ENCODE measurements at regions not wholly inside any gene's neighbourhood (a gene's known extent, or its start where the extent isn't known, plus 50 kb on each side); places are given as distances from the start of the nearest gene placed in this dataset.
"Not testable (repeated sequence)": the region's sequence is repeated elsewhere in the genome, so short reads cannot be mapped to it uniquely, and the experiment has no call there.

DNA sequence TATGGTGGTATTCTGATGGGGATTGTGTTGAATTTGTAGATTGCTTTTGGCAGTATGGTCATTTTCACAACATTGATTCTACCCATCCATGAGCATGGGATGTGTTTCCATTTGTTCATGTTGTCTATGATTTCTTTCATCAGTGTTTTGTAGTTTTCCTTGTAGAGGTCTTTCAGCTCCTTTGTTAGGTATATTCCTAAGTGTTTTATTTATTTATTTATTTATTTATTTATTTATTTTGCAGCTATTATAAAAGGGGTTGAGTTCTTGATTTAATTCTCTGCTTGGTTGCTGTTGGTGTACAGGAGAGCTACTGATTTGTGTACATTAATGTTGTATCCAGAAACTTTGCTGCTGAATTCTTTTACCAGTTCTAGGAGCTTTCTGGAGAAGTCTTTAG is 181.4 kb downstream of the TM2D1 start:
- in situ Hi-C loops (cut with HindIII; ENCODE audit: low pct_unique_long_range_greater_than_20kb, low sequenced_read_pairs), result not testable (repeated sequence)

DNA sequence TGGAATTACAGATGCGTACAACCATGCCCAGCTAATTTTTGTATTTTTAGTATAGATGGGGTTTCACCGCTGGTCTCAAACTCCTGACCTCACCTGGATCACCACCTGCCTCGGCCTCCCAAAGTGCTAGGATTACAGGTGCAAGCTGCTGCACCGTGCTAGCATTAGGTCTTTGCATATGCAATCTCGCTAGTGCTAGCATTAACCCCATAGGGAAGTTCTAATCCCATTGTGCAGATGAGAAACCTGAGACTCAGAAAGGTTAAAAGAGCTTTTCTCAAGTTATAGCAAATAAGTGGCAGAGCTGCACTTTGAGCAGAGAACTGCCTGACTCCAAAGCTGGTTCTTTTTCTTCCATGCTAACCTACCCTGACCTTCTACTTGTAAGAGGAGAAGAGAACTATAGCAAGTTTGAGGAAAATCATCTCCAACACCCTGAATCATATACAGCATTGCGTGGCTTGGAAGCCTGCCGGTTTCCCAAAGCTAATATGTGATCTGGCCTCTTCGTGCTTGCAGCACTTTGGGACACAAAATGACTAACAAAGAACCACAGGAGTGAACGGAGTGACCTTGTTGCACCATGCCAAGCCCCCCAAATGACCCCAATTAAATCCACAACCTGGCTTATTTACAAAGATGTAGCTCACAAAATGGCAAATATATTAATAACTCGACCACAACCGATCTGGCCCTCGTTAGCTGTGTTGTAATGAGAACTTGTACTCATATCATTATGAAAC is 185.1 kb downstream of the TM2D1 start:
- in situ Hi-C loops (cut with HindIII; ENCODE audit: low pct_unique_long_range_greater_than_20kb, low sequenced_read_pairs), result no loop called here
- no peak for DNase-seq (ENCODE audit: low read depth, low spot score)

More for the DNA sequence above, 181.4 kb downstream of the TM2D1 start:
- DNase-seq (ENCODE audit: low read depth, low spot score), result not testable (repeated sequence)

GRCh38 chr1:61538228-61538627 is 186.7 kb downstream of the TM2D1 start:
- in situ Hi-C loops (cut with HindIII; ENCODE audit: low pct_unique_long_range_greater_than_20kb, low sequenced_read_pairs), result no loop called here
- no peak for DNase-seq (ENCODE audit: low read depth, low spot score)

GRCh38 chr1:61536174-61537108 is 188.5 kb downstream of the TM2D1 start:
- DNase-seq (ENCODE audit: low read depth, low spot score), result no peak
- in situ Hi-C loops (cut with HindIII; ENCODE audit: low pct_unique_long_range_greater_than_20kb, low sequenced_read_pairs), result no loop called here

DNA sequence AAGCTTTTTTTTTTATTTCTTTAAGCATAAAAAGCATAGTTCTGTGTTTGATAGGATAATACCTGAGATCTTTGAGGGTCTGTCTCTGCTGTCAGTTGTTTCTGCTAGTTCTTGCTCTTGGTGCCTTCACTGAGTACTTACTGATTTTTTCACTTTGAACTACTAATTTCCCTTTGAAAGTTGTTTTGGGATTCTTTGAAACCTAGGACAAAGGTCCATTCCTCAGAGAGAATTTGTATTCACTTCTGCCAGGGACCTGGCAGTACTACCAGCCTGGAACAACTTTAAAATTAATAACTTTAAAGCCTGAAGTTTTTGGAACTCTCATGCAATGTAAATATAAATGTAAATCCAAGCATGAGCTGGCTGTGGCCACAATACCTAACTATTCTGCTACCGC is 190.1 kb downstream of the TM2D1 start:
- no peak for DNase-seq (ENCODE audit: low read depth, low spot score)
- in situ Hi-C loops (cut with HindIII; ENCODE audit: low pct_unique_long_range_greater_than_20kb, low sequenced_read_pairs), result no loop called here

DNA sequence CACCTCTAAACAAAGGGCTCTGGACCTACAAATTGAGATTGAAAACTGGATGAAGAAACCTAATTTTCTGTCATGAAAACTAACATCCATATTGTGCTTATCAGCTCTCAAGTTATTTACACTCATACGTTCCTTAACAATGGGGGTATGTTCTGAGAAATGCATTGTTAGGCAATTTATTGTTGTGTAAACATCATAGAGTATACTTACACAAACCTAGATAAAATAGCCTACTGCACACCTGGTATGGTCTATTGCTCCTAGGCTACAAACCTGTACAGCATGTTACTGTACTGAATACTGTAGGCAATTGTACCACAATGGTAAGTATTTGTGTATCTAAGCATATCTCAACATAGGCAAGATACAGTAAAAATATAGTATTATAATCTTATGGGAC is 191.4 kb downstream of the TM2D1 start:
- no peak for DNase-seq (ENCODE audit: low read depth, low spot score)
- in situ Hi-C loops (cut with HindIII; ENCODE audit: low pct_unique_long_range_greater_than_20kb, low sequenced_read_pairs), result no loop called here

GRCh38 chr1:61531716-61532115 is 193.2 kb downstream of the TM2D1 start:
- in situ Hi-C loops (cut with HindIII; ENCODE audit: low pct_unique_long_range_greater_than_20kb, low sequenced_read_pairs), result no loop called here

GRCh38 chr1:61523893-61524605 is 200.9 kb downstream of the TM2D1 start:
- in situ Hi-C loops (cut with HindIII; ENCODE audit: low pct_unique_long_range_greater_than_20kb, low sequenced_read_pairs), result no loop called here
- DNase-seq (ENCODE audit: low read depth, low spot score), result no peak

More at GRCh38 chr1:61531716-61532115, 193.2 kb downstream of the TM2D1 start:
- peak; percentile 4 for DNase-seq (ENCODE audit: low read depth, low spot score)

GRCh38 chr1:61523229-61523628 is 201.7 kb downstream of the TM2D1 start:
- in situ Hi-C loops (cut with HindIII; ENCODE audit: low pct_unique_long_range_greater_than_20kb, low sequenced_read_pairs), result no loop called here

GRCh38 chr1:61520401-61520800 is 204.5 kb downstream of the TM2D1 start:
- in situ Hi-C loops (cut with HindIII; ENCODE audit: low pct_unique_long_range_greater_than_20kb, low sequenced_read_pairs), result no loop called here
- no peak for DNase-seq (ENCODE audit: low read depth, low spot score)

More at GRCh38 chr1:61523229-61523628, 201.7 kb downstream of the TM2D1 start:
- DNase-seq (ENCODE audit: low read depth, low spot score), result no peak

- DNase-seq (ENCODE audit: low read depth, low spot score), result no peak
- in situ Hi-C loops (cut with HindIII; ENCODE audit: low pct_unique_long_range_greater_than_20kb, low sequenced_read_pairs), result no loop called here
Measured at GRCh38 chr1:61519631-61520030, 205.3 kb downstream of the TM2D1 start.

- in situ Hi-C loops (cut with HindIII; ENCODE audit: low pct_unique_long_range_greater_than_20kb, low sequenced_read_pairs), result no loop called here
Measured at GRCh38 chr1:61518670-61519400, 206.1 kb downstream of the TM2D1 start.

DNA sequence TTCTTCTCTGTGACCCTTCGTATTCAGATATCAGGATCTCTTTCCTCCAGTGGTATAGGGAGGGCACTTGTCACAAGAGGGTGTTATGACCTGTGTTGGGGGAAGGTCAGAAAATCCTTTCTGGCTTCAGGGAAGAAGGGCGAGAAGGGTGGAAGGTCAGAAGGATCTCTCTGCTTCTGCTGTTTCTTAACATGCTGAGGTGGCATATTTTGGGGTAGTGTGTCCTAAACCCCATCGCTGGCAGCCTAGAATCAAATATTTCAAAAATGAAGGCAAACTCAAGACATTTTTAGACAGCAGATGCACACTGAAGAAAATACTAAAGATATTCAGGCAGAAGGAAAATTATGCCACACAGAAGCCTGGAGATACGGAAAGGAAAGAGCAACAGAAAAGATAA is 207.6 kb downstream of the TM2D1 start:
- in situ Hi-C loops (cut with HindIII; ENCODE audit: low pct_unique_long_range_greater_than_20kb, low sequenced_read_pairs), result no loop called here
- DNase-seq (ENCODE audit: low read depth, low spot score), result no peak

More at GRCh38 chr1:61518670-61519400, 206.1 kb downstream of the TM2D1 start:
- no peak for DNase-seq (ENCODE audit: low read depth, low spot score)

GRCh38 chr1:61515096-61515495 is 209.8 kb downstream of the TM2D1 start:
- DNase-seq (ENCODE audit: low read depth, low spot score), result no peak
- in situ Hi-C loops (cut with HindIII; ENCODE audit: low pct_unique_long_range_greater_than_20kb, low sequenced_read_pairs), result no loop called here

Data from SK-MEL-5 (cell line).